Sigmoid colon (tissue), 4 donors: ENCODE measurements at regions not wholly inside any gene's neighbourhood (a gene's known extent, or its start where the extent isn't known, plus 50 kb on each side); places are given as distances from the start of the nearest gene placed in this dataset.
"Not testable (repeated sequence)": the region's sequence is repeated elsewhere in the genome, so short reads cannot be mapped to it uniquely, and the experiment has no call there.

Experiments
- POLR2A ChIP-seq, 2 donors: fragments of 450-650 bp; IDR thresholded peaks; one replicate each; pipeline ENCODE4 v1.6.1; 2016; ENCODE audit warnings: antibody characterized with exemption in 2 of 2, mild to moderate bottlenecking in 2 of 2, moderate library complexity in 2 of 2
- POLR2AphosphoS5 ChIP-seq, 4 donors: sonication (generic); formaldehyde crosslinking; IDR thresholded peaks; one replicate each; pipeline ENCODE4 v1.6.1; 2017; ENCODE audit warnings: antibody characterized with exemption in 4 of 4
- TF ChIP-seq, protein P1 (sequence below), 4 experiments: fragments of 450-650 bp in 3 of 4; fragments of 200-600 bp in 1 of 4; IDR thresholded peaks; one replicate each; pipeline ENCODE4 v1.5.1; 2016 to 2019; ENCODE audit warnings: antibody characterized with exemption in 4 of 4, mild to moderate bottlenecking in 3 of 4, moderate library complexity in 2 of 4

DNA sequence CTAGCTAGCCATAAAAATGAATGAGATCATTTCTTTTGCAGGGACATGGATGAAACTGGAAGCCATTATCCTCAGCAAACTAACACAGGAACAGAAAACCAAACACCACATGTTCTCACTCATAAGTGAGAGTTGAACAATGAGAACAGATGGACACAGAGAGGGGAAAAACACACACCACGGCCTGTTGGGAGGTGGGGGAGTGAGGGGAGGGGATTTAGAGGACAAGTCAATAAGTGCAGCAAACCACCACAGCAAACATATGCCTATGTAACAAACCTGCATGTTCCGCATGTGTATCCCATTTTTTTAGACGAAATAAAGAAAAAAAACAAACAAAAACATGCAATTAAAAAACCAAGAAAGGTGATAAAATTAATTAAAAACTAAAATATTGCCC lies 308.8 kb upstream of the RND3 start:
- TF ChIP-seq, protein P1, sequence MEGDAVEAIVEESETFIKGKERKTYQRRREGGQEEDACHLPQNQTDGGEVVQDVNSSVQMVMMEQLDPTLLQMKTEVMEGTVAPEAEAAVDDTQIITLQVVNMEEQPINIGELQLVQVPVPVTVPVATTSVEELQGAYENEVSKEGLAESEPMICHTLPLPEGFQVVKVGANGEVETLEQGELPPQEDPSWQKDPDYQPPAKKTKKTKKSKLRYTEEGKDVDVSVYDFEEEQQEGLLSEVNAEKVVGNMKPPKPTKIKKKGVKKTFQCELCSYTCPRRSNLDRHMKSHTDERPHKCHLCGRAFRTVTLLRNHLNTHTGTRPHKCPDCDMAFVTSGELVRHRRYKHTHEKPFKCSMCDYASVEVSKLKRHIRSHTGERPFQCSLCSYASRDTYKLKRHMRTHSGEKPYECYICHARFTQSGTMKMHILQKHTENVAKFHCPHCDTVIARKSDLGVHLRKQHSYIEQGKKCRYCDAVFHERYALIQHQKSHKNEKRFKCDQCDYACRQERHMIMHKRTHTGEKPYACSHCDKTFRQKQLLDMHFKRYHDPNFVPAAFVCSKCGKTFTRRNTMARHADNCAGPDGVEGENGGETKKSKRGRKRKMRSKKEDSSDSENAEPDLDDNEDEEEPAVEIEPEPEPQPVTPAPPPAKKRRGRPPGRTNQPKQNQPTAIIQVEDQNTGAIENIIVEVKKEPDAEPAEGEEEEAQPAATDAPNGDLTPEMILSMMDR (IDR thresholded peaks at IDR 0.05) = not testable (repeated sequence)
- not testable (repeated sequence) for TF ChIP-seq POLR2AphosphoS5, POLR2A (IDR thresholded peaks at IDR 0.05)
